ENCODE measurements at regions not wholly inside any gene's neighbourhood (a gene's known extent, or its start where the extent isn't known, plus 50 kb on each side); places are given as distances from the start of the nearest gene placed in this dataset.

GRCh38 chr1:88451856-88452255, 232.2 kb upstream of the PKN2 start:
- no peak overlapping the region for H3K27ac Mint-ChIP-seq
- CTCF ChIA-PET, result no interaction called here
- no peak overlapping the region for H3K4me3 Mint-ChIP-seq
- H3K27me3 Mint-ChIP-seq, result no peaks in the 10 kb centered on the region
- no peaks in the 10 kb centered on the region for H3K36me3 Mint-ChIP-seq
- no peak for DNase-seq
- H3K9me3 Mint-ChIP-seq (ENCODE audit: low read depth), result no peaks in the 10 kb centered on the region
- ATAC-seq, result no peak
- no peaks in the 10 kb centered on the region for H3K4me1 Mint-ChIP-seq

DNA sequence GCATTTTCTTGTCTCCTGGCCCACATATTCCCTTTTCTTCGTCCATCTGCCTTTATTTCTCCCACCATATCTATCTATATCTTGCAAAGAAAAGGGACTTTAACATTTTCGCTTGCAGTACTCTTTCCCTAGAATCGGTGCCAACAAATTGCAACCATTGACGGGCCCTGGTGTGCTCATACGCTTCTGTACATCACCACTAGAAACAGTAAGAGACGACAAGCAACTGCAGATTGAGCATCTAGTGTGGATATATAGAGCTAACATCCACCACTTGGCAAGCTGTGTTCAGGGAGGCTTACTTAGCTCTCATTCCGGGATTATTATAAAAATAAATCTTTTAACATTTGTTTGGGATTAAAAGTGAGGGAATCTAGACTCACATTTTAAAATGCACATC, 230.8 kb upstream of the PKN2 start:
- Mint-ChIP-seq H3K27me3 (no peaks in the 10 kb centered on the region), H3K9me3 (ENCODE audit: low read depth) (no peaks in the 10 kb centered on the region), H3K4me3 (no peak overlapping the region), H3K4me1 (no peaks in the 10 kb centered on the region), H3K36me3 (no peaks in the 10 kb centered on the region), H3K27ac (no peak overlapping the region)
- CTCF ChIA-PET, result no interaction called here
- no peak for ATAC-seq
- no peak for DNase-seq

DNA sequence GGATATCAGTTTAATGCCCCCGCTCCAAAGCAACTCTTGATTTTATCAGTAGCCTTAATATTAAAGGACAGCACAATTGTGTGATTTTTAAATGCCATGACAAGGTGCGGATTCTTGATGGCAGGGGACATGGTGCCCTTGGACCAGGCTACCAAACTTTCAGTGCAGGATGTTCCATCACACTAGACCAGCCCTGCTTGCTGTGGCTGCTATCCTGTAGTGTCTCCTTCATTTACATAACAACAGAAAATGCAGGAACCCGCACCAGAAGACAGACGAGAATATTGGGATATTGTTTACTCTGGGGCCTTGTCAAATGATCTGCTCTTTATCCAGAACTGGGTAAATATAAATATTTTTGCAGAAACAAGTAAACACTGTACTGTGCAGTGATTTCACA, 229.3 kb upstream of the PKN2 start:
- Mint-ChIP-seq H3K9me3 (ENCODE audit: low read depth) (no peaks in the 10 kb centered on the region), H3K4me3 (no peak overlapping the region)

GRCh38 chr1:88455621-88456256, 228.3 kb upstream of the PKN2 start:
- H3K27ac Mint-ChIP-seq, result no peak overlapping the region
- no peak overlapping the region for H3K4me3 Mint-ChIP-seq
- CTCF ChIA-PET, result no interaction called here
- no peaks in the 10 kb centered on the region for H3K9me3 Mint-ChIP-seq (ENCODE audit: low read depth)
- no peaks in the 10 kb centered on the region for H3K27me3 Mint-ChIP-seq
- no peak for DNase-seq
- ATAC-seq, result no peak
- H3K36me3 Mint-ChIP-seq, result no peaks in the 10 kb centered on the region
- H3K4me1 Mint-ChIP-seq, result no peaks in the 10 kb centered on the region

More for the DNA sequence above, 229.3 kb upstream of the PKN2 start:
- Mint-ChIP-seq H3K4me1 (no peaks in the 10 kb centered on the region), H3K27me3 (no peaks in the 10 kb centered on the region), H3K36me3 (no peaks in the 10 kb centered on the region), H3K27ac (no peak overlapping the region)
- no peak for ATAC-seq
- CTCF ChIA-PET, result no interaction called here
- no peak for DNase-seq

GRCh38 chr1:88457197-88457596, 226.9 kb upstream of the PKN2 start:
- ATAC-seq (no peak), DNase-seq (no peak)
- H3K27me3 Mint-ChIP-seq, result peaks cover 15% of the 10 kb centered on the region
- H3K4me3 Mint-ChIP-seq, result no peak overlapping the region
- H3K4me1 Mint-ChIP-seq, result no peaks in the 10 kb centered on the region
- no peaks in the 10 kb centered on the region for H3K9me3 Mint-ChIP-seq (ENCODE audit: low read depth)
- H3K36me3 Mint-ChIP-seq, result no peaks in the 10 kb centered on the region
- no peak overlapping the region for H3K27ac Mint-ChIP-seq
- CTCF ChIA-PET, result no interaction called here

- no peak overlapping the region for H3K27ac Mint-ChIP-seq
- ATAC-seq, result no peak
- no peaks in the 10 kb centered on the region for H3K4me1 Mint-ChIP-seq
- H3K36me3 Mint-ChIP-seq, result no peaks in the 10 kb centered on the region
- H3K9me3 Mint-ChIP-seq (ENCODE audit: low read depth), result no peaks in the 10 kb centered on the region
- CTCF ChIA-PET, result no interaction called here
- H3K27me3 Mint-ChIP-seq, result peaks cover 41% of the 10 kb centered on the region
- H3K4me3 Mint-ChIP-seq, result no peak overlapping the region
- no peak for DNase-seq
Observed at GRCh38 chr1:88461007-88461406, 223.1 kb upstream of the PKN2 start.

- Mint-ChIP-seq H3K36me3 (no peaks in the 10 kb centered on the region), H3K27me3 (peaks cover 41% of the 10 kb centered on the region), H3K4me1 (no peaks in the 10 kb centered on the region), H3K9me3 (ENCODE audit: low read depth) (no peaks in the 10 kb centered on the region), H3K27ac (no peak overlapping the region), H3K4me3 (no peak overlapping the region)
- DNase-seq (no peak), ATAC-seq (no peak)
- CTCF ChIA-PET, result no interaction called here
Observed at GRCh38 chr1:88462096-88462487, 222.0 kb upstream of the PKN2 start.

DNA sequence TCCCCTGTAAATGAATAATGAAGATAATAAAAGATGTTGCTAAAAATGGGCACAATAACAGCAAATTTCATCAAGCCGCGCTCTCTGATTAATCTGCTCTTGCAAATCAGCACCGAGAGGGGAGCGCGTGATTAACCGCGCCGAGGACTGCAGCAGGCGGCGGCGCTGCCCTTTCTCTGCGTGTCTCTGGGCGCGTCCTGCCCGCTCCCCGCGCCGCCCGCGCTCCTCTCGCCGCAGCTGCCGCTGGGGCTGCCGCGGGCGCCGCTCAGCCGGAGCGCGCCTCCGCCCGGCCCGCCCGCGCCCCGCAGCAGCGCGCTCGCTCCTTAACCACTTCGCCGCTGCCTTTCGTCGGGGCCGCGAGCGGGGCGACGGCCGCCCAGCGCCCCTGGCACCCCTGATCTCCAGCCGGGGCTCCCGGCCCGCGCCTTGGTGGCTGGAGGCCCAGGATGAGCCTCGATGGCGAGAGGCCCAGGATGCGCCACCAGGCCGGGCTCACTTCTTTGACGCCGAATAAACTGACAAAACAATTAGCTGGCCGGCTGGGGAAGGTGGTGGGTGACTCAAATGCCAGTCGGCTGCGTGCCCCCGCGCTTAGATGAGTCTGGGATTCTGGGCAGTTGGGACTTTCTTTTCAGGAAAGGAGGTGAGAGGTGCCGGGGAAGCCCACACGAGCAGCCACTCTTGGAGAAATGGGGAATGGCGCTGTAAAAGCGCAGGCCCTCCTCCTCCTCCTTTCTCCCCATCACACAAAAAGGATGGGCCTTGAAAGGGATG, 221.4 kb upstream of the PKN2 start:
- Mint-ChIP-seq H3K4me3 (no peak overlapping the region), H3K27ac (no peak overlapping the region), H3K27me3 (peaks cover 41% of the 10 kb centered on the region), H3K36me3 (no peaks in the 10 kb centered on the region), H3K9me3 (ENCODE audit: low read depth) (no peaks in the 10 kb centered on the region), H3K4me1 (no peaks in the 10 kb centered on the region)
- ATAC-seq, result no peak
- CTCF ChIA-PET, result no interaction called here
- no peak for DNase-seq

GRCh38 chr1:88463401-88463985, 220.6 kb upstream of the PKN2 start:
- CTCF ChIA-PET, result no interaction called here
- Mint-ChIP-seq H3K27ac (no peak overlapping the region), H3K4me3 (no peak overlapping the region), H3K4me1 (no peaks in the 10 kb centered on the region), H3K27me3 (peaks cover 41% of the 10 kb centered on the region), H3K9me3 (ENCODE audit: low read depth) (peaks cover 2% of the 10 kb centered on the region), H3K36me3 (no peaks in the 10 kb centered on the region)
- no peak for ATAC-seq
- no peak for DNase-seq

DNA sequence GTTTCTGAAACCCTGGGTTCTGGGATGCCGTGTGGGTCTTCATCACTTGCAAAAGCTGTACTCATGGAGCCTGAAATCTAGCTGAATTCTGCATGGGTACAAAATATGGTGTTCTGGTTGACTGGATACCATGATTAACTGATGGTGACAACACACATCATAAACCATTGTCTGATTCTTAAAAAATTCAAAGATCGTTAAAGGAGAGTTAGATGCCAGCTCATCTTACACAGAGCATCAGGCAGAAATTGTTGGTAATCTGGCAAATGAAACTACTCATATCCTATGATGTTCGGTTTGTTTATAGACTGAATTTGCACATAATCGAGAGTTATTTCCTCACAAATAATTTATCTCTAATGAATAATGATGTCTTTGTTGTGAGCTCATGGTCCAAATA, 218.1 kb upstream of the PKN2 start:
- Mint-ChIP-seq H3K27ac (no peak overlapping the region), H3K4me3 (no peak overlapping the region), H3K27me3 (peaks cover 39% of the 10 kb centered on the region), H3K36me3 (no peaks in the 10 kb centered on the region), H3K4me1 (no peaks in the 10 kb centered on the region), H3K9me3 (ENCODE audit: low read depth) (peaks cover 2% of the 10 kb centered on the region)
- DNase-seq (no peak), ATAC-seq (no peak)
- CTCF ChIA-PET, result no interaction called here

GRCh38 chr1:88466899-88467580, 217.0 kb upstream of the PKN2 start:
- H3K9me3 Mint-ChIP-seq (ENCODE audit: low read depth), result peaks cover 2% of the 10 kb centered on the region
- DNase-seq, result no peak
- CTCF ChIA-PET, result no interaction called here
- no peak overlapping the region for H3K4me3 Mint-ChIP-seq
- H3K27ac Mint-ChIP-seq, result no peak overlapping the region
- no peaks in the 10 kb centered on the region for H3K36me3 Mint-ChIP-seq
- no peak for ATAC-seq
- no peaks in the 10 kb centered on the region for H3K4me1 Mint-ChIP-seq
- H3K27me3 Mint-ChIP-seq, result peaks cover 31% of the 10 kb centered on the region

GRCh38 chr1:88472298-88472697, 211.8 kb upstream of the PKN2 start:
- ATAC-seq (no peak), DNase-seq (no peak)
- Mint-ChIP-seq H3K9me3 (ENCODE audit: low read depth) (peaks cover 2% of the 10 kb centered on the region), H3K27ac (no peak overlapping the region), H3K4me1 (no peaks in the 10 kb centered on the region), H3K36me3 (no peaks in the 10 kb centered on the region), H3K27me3 (peaks cover 3% of the 10 kb centered on the region), H3K4me3 (no peak overlapping the region)
- CTCF ChIA-PET, result no interaction called here

DNA sequence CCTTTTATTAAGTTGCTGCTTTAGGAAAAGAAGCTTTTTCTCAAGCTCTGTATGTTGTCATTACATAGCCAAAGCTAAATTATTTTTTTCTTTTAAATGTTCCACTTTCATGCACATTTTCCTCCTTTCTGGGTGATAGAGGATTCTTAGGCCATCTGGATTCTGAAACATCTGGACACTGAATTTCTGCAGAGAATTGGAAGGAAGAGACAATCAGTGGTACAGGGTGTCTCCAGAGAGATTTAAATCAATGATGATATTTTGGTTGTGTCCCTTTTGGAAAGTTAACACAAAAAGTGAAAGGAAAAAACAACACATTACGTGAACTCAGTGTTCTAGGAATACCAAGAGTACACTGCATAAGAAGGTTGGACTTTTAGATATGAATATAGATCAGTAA, 211.4 kb upstream of the PKN2 start:
- Mint-ChIP-seq H3K36me3 (no peaks in the 10 kb centered on the region), H3K27ac (no peak overlapping the region), H3K4me1 (no peaks in the 10 kb centered on the region), H3K27me3 (peaks cover 3% of the 10 kb centered on the region), H3K9me3 (ENCODE audit: low read depth) (peaks cover 2% of the 10 kb centered on the region), H3K4me3 (no peak overlapping the region)
- no peak for DNase-seq
- no peak for ATAC-seq
- CTCF ChIA-PET, result no interaction called here
